Endodermal cell (in vitro differentiated cells): ENCODE measurements at regions not wholly inside any gene's neighbourhood (a gene's known extent, or its start where the extent isn't known, plus 50 kb on each side); places are given as distances from the start of the nearest gene placed in this dataset.

Experiments used
- DNase-seq: peaks from one replicate; pipeline ENCODE4 v3.0.0-alpha.2; 2017
- H3K27ac ChIP-seq: 2 replicates; pipeline ENCODE4 v1.5.1; 2013; ENCODE audit warnings: mild to moderate bottlenecking, low read depth, low read length, moderate library complexity
- H3K27me3 ChIP-seq: 2 replicates; pipeline ENCODE4 v1.6.1; 2013; ENCODE audit warnings: mild to moderate bottlenecking, low read length, moderate library complexity; ENCODE audit not compliant: insufficient read depth, control insufficient read depth, poor library complexity, severe bottlenecking
- H3K36me3 ChIP-seq: 2 replicates; pipeline ENCODE4 v1.7.0; 2013; ENCODE audit warnings: mild to moderate bottlenecking, low read length, moderate library complexity; ENCODE audit not compliant: control insufficient read depth, insufficient read depth
- H3K4me1 ChIP-seq: one replicate; pipeline ENCODE4 v1.7.0; 2013; ENCODE audit warnings: low read length; ENCODE audit not compliant: control insufficient read depth, insufficient read depth
- H3K4me3 ChIP-seq: 2 replicates; pipeline ENCODE4 v1.5.1; 2013; ENCODE audit warnings: mild to moderate bottlenecking, low read length, moderate library complexity
- H3K9ac ChIP-seq: 2 replicates; pipeline ENCODE4 v1.6.1; 2013; ENCODE audit warnings: mild to moderate bottlenecking, low read length, moderate library complexity; ENCODE audit not compliant: poor library complexity, severe bottlenecking; ENCODE audit errors: extremely low read depth
- H3K9me3 ChIP-seq: 2 replicates; pipeline ENCODE4 v1.6.1; 2013; ENCODE audit warnings: mild to moderate bottlenecking, low read length, moderate library complexity; ENCODE audit not compliant: control insufficient read depth
- H3K27ac Mint-ChIP-seq: 2 replicates; pipeline ENCODE4 v1.8.0; 2020; ENCODE audit warnings: mixed read lengths
- H3K27me3 Mint-ChIP-seq: 2 replicates; pipeline ENCODE4 v1.8.0; 2021; ENCODE audit warnings: mild to moderate bottlenecking, mixed read lengths; ENCODE audit not compliant: insufficient read depth
- H3K36me3 Mint-ChIP-seq: 2 replicates; pipeline ENCODE4 v1.8.0; 2020; ENCODE audit warnings: low read depth, mixed read lengths
- H3K4me1 Mint-ChIP-seq: 2 replicates; pipeline ENCODE4 v1.8.0; 2020; ENCODE audit warnings: mixed read lengths
- H3K4me3 Mint-ChIP-seq: 2 replicates; pipeline ENCODE4 v1.8.0; 2020; ENCODE audit warnings: mild to moderate bottlenecking, moderate library complexity, mixed read lengths
- H3K9me3 Mint-ChIP-seq: 2 replicates; pipeline ENCODE4 v1.8.0; 2020; ENCODE audit warnings: mild to moderate bottlenecking, mixed read lengths
- WGBS, 2 experiments: methylation state at CpG; one replicate each; pipeline versions ENCODE4 v1.1.5 to v1.1.7; 2013; ENCODE audit warnings: missing lambda C conversion rate in 2 of 2, mixed read lengths in 1 of 2; ENCODE audit not compliant: insufficient coverage in 1 of 2, insufficient read length in 1 of 2; 5-methylcytosine and 5-hydroxymethylcytosine counted together
- TF ChIP-seq, protein P1 (sequence below): fragments of 200-600 bp; sonication (generic); conservative IDR thresholded peaks from 2 replicates; pipeline ENCODE4 v1.5.0; 2021; ENCODE audit warnings: antibody characterized with exemption, mild to moderate bottlenecking

DNA sequence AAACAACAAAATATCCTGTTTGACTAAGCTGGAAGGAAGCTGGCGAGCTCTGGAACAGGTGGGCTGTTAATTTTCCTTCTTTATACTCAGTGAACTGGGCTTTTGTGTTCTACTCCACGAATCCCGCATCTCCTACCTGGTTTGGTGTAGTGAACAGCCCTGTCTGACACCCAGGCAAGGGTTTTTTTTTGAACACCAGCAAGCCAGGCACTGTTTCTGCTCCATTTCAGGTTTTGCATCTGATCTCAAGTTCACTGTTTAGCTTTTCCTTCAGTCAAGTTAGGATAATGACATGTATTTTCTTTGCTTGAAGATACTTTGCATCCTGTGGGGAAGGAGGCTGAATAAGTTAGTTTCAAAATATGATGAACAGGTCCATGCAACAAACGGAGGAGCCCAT is 204.5 kb downstream of the SEMA6A start:
- Mint-ChIP-seq H3K4me3 (no peak overlapping the region), H3K27ac (no peak overlapping the region), H3K4me1 (peaks cover 28% of the 10 kb centered on the region), H3K36me3 (no peaks in the 10 kb centered on the region), H3K9me3 (no peaks in the 10 kb centered on the region), H3K27me3 (no peaks in the 10 kb centered on the region)
- TF ChIP-seq, protein P1, sequence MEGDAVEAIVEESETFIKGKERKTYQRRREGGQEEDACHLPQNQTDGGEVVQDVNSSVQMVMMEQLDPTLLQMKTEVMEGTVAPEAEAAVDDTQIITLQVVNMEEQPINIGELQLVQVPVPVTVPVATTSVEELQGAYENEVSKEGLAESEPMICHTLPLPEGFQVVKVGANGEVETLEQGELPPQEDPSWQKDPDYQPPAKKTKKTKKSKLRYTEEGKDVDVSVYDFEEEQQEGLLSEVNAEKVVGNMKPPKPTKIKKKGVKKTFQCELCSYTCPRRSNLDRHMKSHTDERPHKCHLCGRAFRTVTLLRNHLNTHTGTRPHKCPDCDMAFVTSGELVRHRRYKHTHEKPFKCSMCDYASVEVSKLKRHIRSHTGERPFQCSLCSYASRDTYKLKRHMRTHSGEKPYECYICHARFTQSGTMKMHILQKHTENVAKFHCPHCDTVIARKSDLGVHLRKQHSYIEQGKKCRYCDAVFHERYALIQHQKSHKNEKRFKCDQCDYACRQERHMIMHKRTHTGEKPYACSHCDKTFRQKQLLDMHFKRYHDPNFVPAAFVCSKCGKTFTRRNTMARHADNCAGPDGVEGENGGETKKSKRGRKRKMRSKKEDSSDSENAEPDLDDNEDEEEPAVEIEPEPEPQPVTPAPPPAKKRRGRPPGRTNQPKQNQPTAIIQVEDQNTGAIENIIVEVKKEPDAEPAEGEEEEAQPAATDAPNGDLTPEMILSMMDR = no peak
- WGBS, 2 experiments = 89 to 100% methylated on average over 3 to 4 of the region's 4 CpGs
- Histone ChIP-seq H3K9ac (no peak overlapping the region), H3K36me3 (no peaks in the 10 kb centered on the region), H3K4me1 (no peaks in the 10 kb centered on the region), H3K27me3 (no peaks in the 10 kb centered on the region), H3K9me3 (no peaks in the 10 kb centered on the region), H3K4me3 (no peak overlapping the region), H3K27ac (no peak overlapping the region)
- DNase-seq = no peak

DNA sequence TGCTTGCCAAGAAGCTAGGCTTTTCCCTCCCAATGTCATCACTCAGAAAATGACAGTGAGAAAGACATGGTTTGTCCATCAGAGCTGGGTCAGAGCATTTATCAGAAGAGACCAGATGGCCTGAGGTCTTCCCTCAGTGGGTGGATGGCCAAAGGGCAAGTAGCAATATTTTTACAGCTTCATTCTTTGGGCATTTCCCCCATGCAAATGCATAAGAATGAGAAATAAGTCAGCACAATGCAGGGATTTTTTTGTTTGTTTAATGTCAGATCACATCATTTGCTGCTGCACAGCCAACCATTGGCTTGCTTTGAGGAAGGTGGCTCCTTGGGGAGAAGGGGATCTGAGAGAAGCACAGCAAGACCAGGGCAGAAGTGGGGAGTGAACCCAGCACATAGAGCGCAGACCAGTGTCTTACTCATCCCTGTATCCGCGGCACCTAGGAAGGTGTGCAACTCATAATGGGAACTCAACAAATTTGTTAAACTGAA is 209.6 kb downstream of the SEMA6A start:
- Mint-ChIP-seq H3K27me3 (peaks cover 2% of the 10 kb centered on the region), H3K36me3 (no peaks in the 10 kb centered on the region), H3K9me3 (no peaks in the 10 kb centered on the region), H3K4me1 (peaks cover 6% of the 10 kb centered on the region), H3K4me3 (no peak overlapping the region), H3K27ac (no peak overlapping the region)
- Histone ChIP-seq H3K4me1 (no peaks in the 10 kb centered on the region), H3K9me3 (no peaks in the 10 kb centered on the region), H3K36me3 (no peaks in the 10 kb centered on the region), H3K27me3 (no peaks in the 10 kb centered on the region), H3K4me3 (no peak overlapping the region), H3K9ac (no peak overlapping the region), H3K27ac (no peak overlapping the region)
- TF ChIP-seq, protein P1 = no peak
- 95 to 100% methylated on average over 3 of the region's 3 CpGs for WGBS, 2 experiments
- no peak for DNase-seq

DNA sequence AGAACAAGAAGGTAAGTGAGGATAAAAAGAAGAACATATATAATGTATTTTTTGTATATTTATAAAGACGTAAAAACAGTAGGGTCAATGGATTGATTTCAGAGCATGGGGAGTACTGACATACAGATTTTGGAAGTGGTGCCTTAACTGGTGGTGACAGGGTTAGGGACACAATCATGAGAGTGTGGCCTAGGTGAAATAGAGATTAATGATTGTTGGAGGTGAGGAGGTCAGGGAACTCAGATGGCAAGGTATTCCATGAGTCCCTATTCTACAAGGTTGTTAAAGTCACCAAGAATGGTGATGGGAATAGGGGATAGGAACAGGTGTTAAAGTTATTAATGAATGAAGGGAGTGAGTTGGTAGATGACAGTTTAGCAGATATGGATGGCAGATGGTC is 210.8 kb downstream of the SEMA6A start:
- Histone ChIP-seq H3K27ac (no peak overlapping the region), H3K4me1 (no peaks in the 10 kb centered on the region), H3K36me3 (no peaks in the 10 kb centered on the region), H3K9ac (no peak overlapping the region), H3K9me3 (no peaks in the 10 kb centered on the region), H3K27me3 (no peaks in the 10 kb centered on the region), H3K4me3 (no peak overlapping the region)
- peaks cover 2% of the 10 kb centered on the region for H3K27me3 Mint-ChIP-seq
- peaks cover 3% of the 10 kb centered on the region for H3K4me1 Mint-ChIP-seq
- no peak for DNase-seq
- TF ChIP-seq, protein P1 = no peak
- WGBS, 2 experiments = 96 to 100% methylated on average over 1 of the region's 1 CpG
- H3K4me3 Mint-ChIP-seq = no peak overlapping the region
- no peaks in the 10 kb centered on the region for H3K9me3 Mint-ChIP-seq
- no peak overlapping the region for H3K27ac Mint-ChIP-seq
- H3K36me3 Mint-ChIP-seq = no peaks in the 10 kb centered on the region
